Putamen (tissue), 1 donor: ENCODE measurements at regions not wholly inside any gene's neighbourhood (a gene's known extent, or its start where the extent isn't known, plus 50 kb on each side); places are given as distances from the start of the nearest gene placed in this dataset.

Source experiments
- DNase-seq: peaks from one replicate; pipeline ENCODE4 v3.0.0-alpha.2; 2016; ENCODE audit warnings: low spot score

- DNase-seq = no peak
Measured at GRCh38 chr2:185147361-185147760, 549.0 kb downstream of the ZNF804A start.

- DNase-seq = no peak
Measured at GRCh38 chr2:185152186-185152585, 553.9 kb downstream of the ZNF804A start.

GRCh38 chr2:185161701-185162100, 563.4 kb downstream of the ZNF804A start:
- no peak for DNase-seq

- no peak for DNase-seq
Measured at GRCh38 chr2:185174353-185174752, 564.3 kb upstream of the FSIP2 start.

GRCh38 chr2:185179743-185180142, 558.9 kb upstream of the FSIP2 start:
- DNase-seq = no peak

GRCh38 chr2:185181901-185182300, 556.7 kb upstream of the FSIP2 start:
- no peak for DNase-seq

- no peak for DNase-seq
Measured at GRCh38 chr2:185185044-185185443, 553.6 kb upstream of the FSIP2 start.

- DNase-seq = no peak
Measured at GRCh38 chr2:185187421-185187820, 551.2 kb upstream of the FSIP2 start.

- DNase-seq = no peak
Measured at GRCh38 chr2:185188656-185189055, 549.9 kb upstream of the FSIP2 start.

- DNase-seq = no peak
Measured at GRCh38 chr2:185201063-185201462, 537.5 kb upstream of the FSIP2 start.

- DNase-seq = no peak
Measured at GRCh38 chr2:185202381-185202780, 536.2 kb upstream of the FSIP2 start.

- DNase-seq = no peak
Measured at GRCh38 chr2:185202945-185203528, 535.6 kb upstream of the FSIP2 start.

GRCh38 chr2:185208261-185208660, 530.3 kb upstream of the FSIP2 start:
- no peak for DNase-seq

- no peak for DNase-seq
Measured at GRCh38 chr2:185215497-185215896, 523.1 kb upstream of the FSIP2 start.

GRCh38 chr2:185219981-185220380, 518.6 kb upstream of the FSIP2 start:
- DNase-seq = no peak

GRCh38 chr2:185222311-185222710, 516.3 kb upstream of the FSIP2 start:
- DNase-seq = no peak

- no peak for DNase-seq
Measured at GRCh38 chr2:185227391-185227790, 511.2 kb upstream of the FSIP2 start.

GRCh38 chr2:185239491-185239890, 499.1 kb upstream of the FSIP2 start:
- DNase-seq = no peak

- DNase-seq = no peak
Measured at GRCh38 chr2:185240796-185241195, 497.8 kb upstream of the FSIP2 start.

GRCh38 chr2:185241556-185241955, 497.0 kb upstream of the FSIP2 start:
- DNase-seq = no peak

- DNase-seq = no peak
Measured at GRCh38 chr2:185242462-185242861, 496.1 kb upstream of the FSIP2 start.

- no peak for DNase-seq
Measured at GRCh38 chr2:185245216-185245615, 493.4 kb upstream of the FSIP2 start.

- no peak for DNase-seq
Measured at GRCh38 chr2:185245806-185246205, 492.8 kb upstream of the FSIP2 start.

- no peak for DNase-seq
Measured at GRCh38 chr2:185246717-185247116, 491.9 kb upstream of the FSIP2 start.

- DNase-seq = no peak
Measured at GRCh38 chr2:185255566-185255965, 483.0 kb upstream of the FSIP2 start.
